ENCODE measurements at regions not wholly inside any gene's neighbourhood (a gene's known extent, or its start where the extent isn't known, plus 50 kb on each side); places are given as distances from the start of the nearest gene placed in this dataset.

DNA sequence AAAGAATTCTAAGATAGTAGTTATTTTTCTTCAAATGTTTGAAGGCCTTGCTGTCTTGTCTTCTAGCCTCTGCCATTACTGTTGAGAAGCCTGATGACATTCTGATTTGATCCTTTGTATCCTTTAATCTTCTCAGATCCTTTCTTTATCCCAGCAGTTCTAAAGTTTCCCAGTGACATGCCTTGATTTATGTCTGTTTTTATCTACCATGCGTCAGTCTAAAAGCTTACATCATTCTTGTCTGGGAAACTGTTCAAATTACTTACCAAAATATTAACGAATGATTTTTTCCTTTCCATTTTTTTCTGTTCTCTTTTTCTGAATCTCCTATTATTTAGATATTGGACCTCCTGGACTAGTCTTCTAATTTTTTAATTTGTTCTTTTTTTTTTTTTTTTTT is 78.3 kb upstream of the HELT start:
- no peak for DNase-seq
- H3K4me3 Mint-ChIP-seq = no peak overlapping the region
- H3K27me3 Mint-ChIP-seq (ENCODE audit: insufficient read depth) = peaks cover 14% of the 10 kb centered on the region; the same call in 1 of the 2 replicates

DNA sequence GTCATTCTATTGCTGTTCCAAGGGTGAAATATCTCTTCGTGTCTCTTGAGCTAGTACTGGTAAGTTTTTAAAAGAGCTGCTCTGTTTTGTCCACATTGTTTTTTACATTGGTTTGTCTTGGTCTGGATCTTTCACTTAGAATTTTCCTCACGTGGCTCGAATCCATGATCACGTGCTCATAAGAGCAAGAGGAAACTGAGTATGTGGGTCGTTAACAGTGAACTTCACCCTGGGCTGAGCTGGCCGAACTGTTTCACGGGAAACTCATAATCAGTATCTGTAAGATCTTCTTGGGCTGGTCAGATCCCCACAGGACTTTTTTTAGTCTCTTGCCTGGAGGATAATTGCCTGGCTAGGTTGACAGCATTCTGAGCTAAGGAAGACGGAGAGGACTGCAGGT is 77.8 kb upstream of the HELT start:
- Mint-ChIP-seq H3K27me3 (ENCODE audit: insufficient read depth) (peaks cover 10% of the 10 kb centered on the region; the same call in 1 of the 2 replicates), H3K9me3 (peaks cover 8% of the 10 kb centered on the region; the same call in 1 of the 2 replicates), H3K4me1 (ENCODE audit: low read depth) (no peaks in the 10 kb centered on the region), H3K36me3 (ENCODE audit: low read depth) (no peaks in the 10 kb centered on the region), H3K4me3 (no peak overlapping the region), H3K27ac (no peak overlapping the region)
- TF ChIP-seq, protein P1, sequence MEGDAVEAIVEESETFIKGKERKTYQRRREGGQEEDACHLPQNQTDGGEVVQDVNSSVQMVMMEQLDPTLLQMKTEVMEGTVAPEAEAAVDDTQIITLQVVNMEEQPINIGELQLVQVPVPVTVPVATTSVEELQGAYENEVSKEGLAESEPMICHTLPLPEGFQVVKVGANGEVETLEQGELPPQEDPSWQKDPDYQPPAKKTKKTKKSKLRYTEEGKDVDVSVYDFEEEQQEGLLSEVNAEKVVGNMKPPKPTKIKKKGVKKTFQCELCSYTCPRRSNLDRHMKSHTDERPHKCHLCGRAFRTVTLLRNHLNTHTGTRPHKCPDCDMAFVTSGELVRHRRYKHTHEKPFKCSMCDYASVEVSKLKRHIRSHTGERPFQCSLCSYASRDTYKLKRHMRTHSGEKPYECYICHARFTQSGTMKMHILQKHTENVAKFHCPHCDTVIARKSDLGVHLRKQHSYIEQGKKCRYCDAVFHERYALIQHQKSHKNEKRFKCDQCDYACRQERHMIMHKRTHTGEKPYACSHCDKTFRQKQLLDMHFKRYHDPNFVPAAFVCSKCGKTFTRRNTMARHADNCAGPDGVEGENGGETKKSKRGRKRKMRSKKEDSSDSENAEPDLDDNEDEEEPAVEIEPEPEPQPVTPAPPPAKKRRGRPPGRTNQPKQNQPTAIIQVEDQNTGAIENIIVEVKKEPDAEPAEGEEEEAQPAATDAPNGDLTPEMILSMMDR (IDR thresholded peaks at IDR 0.05) = no peak
- no peak for DNase-seq

More for the DNA sequence above, 78.3 kb upstream of the HELT start:
- H3K9me3 Mint-ChIP-seq = peaks cover 8% of the 10 kb centered on the region; the same call in 1 of the 2 replicates
- no peaks in the 10 kb centered on the region for H3K36me3 Mint-ChIP-seq (ENCODE audit: low read depth)
- no peaks in the 10 kb centered on the region for H3K4me1 Mint-ChIP-seq (ENCODE audit: low read depth)
- TF ChIP-seq, protein P1 (IDR thresholded peaks at IDR 0.05) = no peak
- H3K27ac Mint-ChIP-seq = no peak overlapping the region

DNA sequence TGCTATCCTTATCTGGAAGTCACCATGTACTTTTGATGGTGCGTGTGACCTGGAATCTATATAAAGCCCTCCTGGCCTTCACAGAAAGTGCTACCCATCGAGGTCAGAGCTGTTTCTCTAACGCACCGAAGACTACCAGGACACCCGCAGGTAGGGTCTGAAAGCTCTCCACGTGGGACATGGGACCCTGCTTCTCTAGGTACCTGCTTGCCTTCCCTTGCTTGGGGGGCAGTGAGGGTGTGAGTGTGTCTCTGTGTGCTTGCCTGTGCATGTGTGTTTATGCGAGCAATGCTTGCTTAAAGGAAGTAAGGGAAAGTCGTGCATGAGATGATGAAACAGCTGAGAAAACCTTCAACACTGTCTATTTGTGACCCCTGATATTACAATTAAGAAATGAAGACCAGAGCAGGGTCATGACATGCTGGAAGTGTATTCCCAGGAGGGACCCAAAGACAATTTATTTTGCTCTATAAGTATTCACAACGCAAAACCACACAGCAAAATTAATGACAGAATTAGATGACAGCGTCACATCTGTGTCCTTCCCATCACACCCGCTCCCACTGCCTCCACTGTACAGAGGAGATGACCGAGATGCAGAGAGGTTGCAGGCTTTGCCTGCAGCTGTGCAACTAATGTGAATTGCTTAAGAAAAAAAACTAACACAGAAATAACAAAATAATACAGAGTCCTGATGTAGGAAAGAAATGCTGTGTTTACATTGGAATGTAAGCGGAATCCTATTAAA is 76.4 kb upstream of the HELT start:
- Mint-ChIP-seq H3K36me3 (ENCODE audit: low read depth) (no peaks in the 10 kb centered on the region), H3K9me3 (peaks cover 8% of the 10 kb centered on the region; the same call in 1 of the 2 replicates), H3K27ac (no peak overlapping the region), H3K4me1 (ENCODE audit: low read depth) (no peaks in the 10 kb centered on the region), H3K4me3 (no peak overlapping the region), H3K27me3 (ENCODE audit: insufficient read depth) (peaks cover 9% of the 10 kb centered on the region; the same call in 1 of the 2 replicates)
- TF ChIP-seq, protein P1 (IDR thresholded peaks at IDR 0.05) = no peak
- DNase-seq = no peak

DNA sequence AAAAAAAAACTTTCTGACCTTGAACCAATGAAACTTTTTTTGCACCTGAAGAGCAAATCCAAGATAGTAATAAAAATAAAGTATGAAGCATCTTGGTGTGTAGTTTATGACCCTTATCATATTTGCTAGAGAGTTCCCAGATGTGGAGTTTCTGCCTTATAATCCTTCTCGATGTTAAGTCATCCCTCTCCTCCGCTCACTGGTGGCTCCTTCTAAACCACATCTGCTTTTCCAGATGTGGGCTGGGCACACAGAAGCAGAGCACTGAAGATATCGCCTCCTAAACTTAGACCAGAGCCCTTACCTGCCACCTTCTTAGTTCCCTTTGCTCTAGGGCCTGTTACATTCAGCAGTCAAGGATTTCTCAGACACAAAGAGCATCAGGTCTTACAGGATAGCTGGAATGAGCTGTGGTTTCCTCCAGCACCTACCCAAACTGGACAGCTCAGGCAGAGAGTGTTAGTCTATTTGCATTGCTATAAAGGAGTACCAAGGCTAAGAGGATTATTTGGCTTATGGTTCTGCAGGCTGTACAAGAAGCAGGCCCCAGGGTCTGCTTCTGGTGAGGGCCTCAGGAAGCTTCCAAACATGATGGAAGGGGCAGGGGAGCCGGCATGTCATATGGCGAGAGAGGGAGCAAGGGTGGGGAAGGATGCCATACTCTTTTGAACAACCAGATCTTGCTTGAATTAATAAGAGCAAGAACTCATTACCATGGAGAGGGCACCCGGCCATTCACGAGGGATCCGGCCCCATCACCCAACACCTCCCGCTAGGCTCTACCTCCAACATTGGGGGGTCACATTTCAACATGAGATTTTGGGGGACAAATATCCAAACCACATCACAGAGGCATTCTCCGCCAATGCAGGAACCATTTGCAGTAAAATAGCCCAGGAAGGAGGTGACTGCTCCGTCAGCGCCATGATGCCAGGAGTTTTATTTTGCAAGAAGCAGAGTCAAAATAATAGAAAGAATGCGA is 75.6 kb upstream of the HELT start:
- Mint-ChIP-seq H3K9me3 (peaks cover 8% of the 10 kb centered on the region; the same call in 1 of the 2 replicates), H3K36me3 (ENCODE audit: low read depth) (no peaks in the 10 kb centered on the region), H3K27me3 (ENCODE audit: insufficient read depth) (peaks cover 8% of the 10 kb centered on the region; the same call in 1 of the 2 replicates), H3K27ac (no peak overlapping the region), H3K4me3 (no peak overlapping the region), H3K4me1 (ENCODE audit: low read depth) (no peaks in the 10 kb centered on the region)
- DNase-seq = no peak
- TF ChIP-seq, protein P1 (IDR thresholded peaks at IDR 0.05) = no peak

DNA sequence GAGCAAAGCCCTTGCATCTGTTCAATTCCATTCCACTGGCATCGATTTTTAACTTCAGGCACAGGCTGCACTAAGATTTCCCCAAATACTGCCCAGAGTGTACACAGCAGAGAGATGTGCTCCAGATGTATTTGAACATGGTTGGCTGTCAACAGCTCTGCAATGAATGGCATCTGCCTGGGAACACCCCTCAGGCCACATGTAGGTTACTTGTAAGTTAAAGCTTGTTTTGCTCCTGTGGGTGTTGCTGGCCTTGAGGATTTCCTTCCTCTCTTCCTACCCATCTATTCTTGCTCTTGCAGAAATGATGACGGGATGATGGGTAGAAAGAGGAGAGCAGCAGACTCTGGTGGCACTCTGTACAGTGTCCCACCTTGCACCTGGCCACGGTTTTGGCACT is 69.3 kb upstream of the HELT start:
- H3K27ac Mint-ChIP-seq = no peak overlapping the region
- no peaks in the 10 kb centered on the region for H3K36me3 Mint-ChIP-seq (ENCODE audit: low read depth)
- H3K4me3 Mint-ChIP-seq = no peak overlapping the region
- no peaks in the 10 kb centered on the region for H3K4me1 Mint-ChIP-seq (ENCODE audit: low read depth)
- TF ChIP-seq, protein P1 (IDR thresholded peaks at IDR 0.05) = no peak
- peaks cover 16% of the 10 kb centered on the region for H3K27me3 Mint-ChIP-seq (ENCODE audit: insufficient read depth)
- no peaks in the 10 kb centered on the region for H3K9me3 Mint-ChIP-seq
- no peak for DNase-seq
